ENCODE measurements at regions not wholly inside any gene's neighbourhood (a gene's known extent, or its start where the extent isn't known, plus 50 kb on each side); places are given as distances from the start of the nearest gene placed in this dataset.

GRCh38 chr9:82791692-82792091, 271.2 kb downstream of the RASEF start:
- DNase-seq = no peak
- Histone ChIP-seq H3K36me3 (ENCODE audit: insufficient read depth in 1 of 2, low read depth in 1 of 2) (no peaks in the 10 kb centered on the region), H3K27ac (no peak overlapping the region), H3K4me1 (no peaks in the 10 kb centered on the region), H3K9me3 (no peaks in the 10 kb centered on the region), H3K4me3 (no peak overlapping the region), H3K27me3 (ENCODE audit: insufficient read depth in 3 of 3, low read length in 2 of 3) (no peaks in the 10 kb centered on the region)
- TF ChIP-seq CTCF (IDR thresholded peaks at IDR 0.05) = no peak
- 61 to 76% (median 68%) methylated on average over 2 of the region's 2 CpGs for WGBS, 3 donors
- ATAC-seq = no peak
- intact Hi-C loops (cut with DNase I) = no loop called here

DNA sequence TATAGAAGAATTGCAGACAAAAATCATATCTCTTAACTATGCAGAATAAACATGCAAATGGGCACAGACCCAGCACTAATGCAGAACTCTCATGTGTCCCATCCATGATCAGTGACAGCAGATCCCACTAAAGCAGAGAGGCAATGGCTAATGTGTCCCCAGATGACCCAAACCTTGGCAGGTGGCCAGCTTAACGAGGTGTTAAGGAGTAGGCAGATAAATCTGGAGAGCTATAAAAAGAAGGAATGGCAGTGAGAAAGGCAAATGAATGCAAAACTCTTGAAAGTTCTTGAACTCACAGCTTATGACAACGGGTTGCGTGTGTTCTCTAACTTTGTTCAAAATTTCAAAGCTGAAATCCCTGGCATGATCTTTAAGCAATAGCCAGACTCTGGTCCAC, 265.4 kb downstream of the RASEF start:
- Histone ChIP-seq H3K27ac (no peak overlapping the region), H3K4me3 (no peak overlapping the region), H3K36me3 (ENCODE audit: insufficient read depth in 1 of 2, low read depth in 1 of 2) (no peaks in the 10 kb centered on the region), H3K4me1 (no peaks in the 10 kb centered on the region), H3K9me3 (no peaks in the 10 kb centered on the region), H3K27me3 (ENCODE audit: insufficient read depth in 3 of 3, low read length in 2 of 3) (peaks cover 0 to 2% (median 0%) of the 10 kb centered on the region in 3 donors)
- DNase-seq = peak in 1 of 2 donors; percentile 56
- TF ChIP-seq CTCF (IDR thresholded peaks at IDR 0.05) = no peak
- intact Hi-C loops (cut with DNase I) = no loop called here
- ATAC-seq = no peak
- 18 to 38% (median 20%) methylated on average over 3 of the region's 3 CpGs for WGBS, 3 donors

DNA sequence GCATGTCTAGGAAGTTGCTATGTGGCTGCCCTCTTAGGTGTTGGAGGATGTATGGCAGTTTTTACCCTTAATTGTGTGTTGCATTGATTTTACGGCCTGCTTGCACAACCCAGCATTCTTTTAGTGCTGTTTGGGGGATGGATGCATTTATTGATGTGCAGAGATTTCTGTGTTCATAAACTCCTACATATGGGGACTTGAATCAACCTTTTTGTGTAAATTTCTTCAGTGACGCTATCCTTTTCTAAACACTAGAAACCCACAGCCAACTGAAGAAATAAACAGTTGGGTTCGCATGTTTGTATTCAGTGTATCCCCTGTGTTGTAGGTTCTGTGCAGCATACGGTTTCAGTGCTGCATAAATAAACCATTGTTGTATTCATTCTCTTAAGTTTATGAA, 263.7 kb downstream of the RASEF start:
- WGBS, 3 donors = 84 to 86% (median 85%) methylated on average over 4 of the region's 4 CpGs
- DNase-seq (no peak), ATAC-seq (no peak)
- Histone ChIP-seq H3K27ac (no peak overlapping the region), H3K36me3 (ENCODE audit: insufficient read depth in 1 of 2, low read depth in 1 of 2) (no peaks in the 10 kb centered on the region), H3K4me1 (no peaks in the 10 kb centered on the region), H3K27me3 (ENCODE audit: insufficient read depth in 3 of 3, low read length in 2 of 3) (peaks cover 0 to 4% (median 2%) of the 10 kb centered on the region in 3 donors), H3K9me3 (no peaks in the 10 kb centered on the region), H3K4me3 (no peak overlapping the region)
- no peak for TF ChIP-seq CTCF (IDR thresholded peaks at IDR 0.05)
- intact Hi-C loops (cut with DNase I) = no loop called here

- 48 to 52% (median 49%) methylated on average over 5 of the region's 5 CpGs for WGBS, 3 donors
Measured at GRCh38 chr9:82805027-82805426, 257.9 kb downstream of the RASEF start.

More at GRCh38 chr9:82805027-82805426, 257.9 kb downstream of the RASEF start:
- Histone ChIP-seq H3K27ac (no peak overlapping the region), H3K27me3 (ENCODE audit: insufficient read depth in 3 of 3, low read length in 2 of 3) (peaks cover 0 to 8% (median 2%) of the 10 kb centered on the region in 3 donors), H3K36me3 (ENCODE audit: insufficient read depth in 1 of 2, low read depth in 1 of 2) (no peaks in the 10 kb centered on the region), H3K4me1 (no peaks in the 10 kb centered on the region), H3K4me3 (no peak overlapping the region), H3K9me3 (no peaks in the 10 kb centered on the region)
- DNase-seq (no peak), ATAC-seq (no peak)
- no peak for TF ChIP-seq CTCF (IDR thresholded peaks at IDR 0.05)
- intact Hi-C loops (cut with DNase I) = no loop called here

Measured in psoas muscle (tissue), 7 donors.